ENCODE measurements at regions not wholly inside any gene's neighbourhood (a gene's known extent, or its start where the extent isn't known, plus 50 kb on each side); places are given as distances from the start of the nearest gene placed in this dataset.

GRCh38 chr14:71361874-71362273, 454.6 kb downstream of the PCNX1 start:
- Mint-ChIP-seq H3K4me1 (ENCODE audit: insufficient read depth, unreplicated experiment) (peaks cover 31% of the 10 kb centered on the region), H3K27ac (ENCODE audit: low read depth, unreplicated experiment) (no peak overlapping the region), H3K36me3 (ENCODE audit: insufficient read depth, unreplicated experiment) (no peaks in the 10 kb centered on the region), H3K27me3 (ENCODE audit: insufficient read depth, unreplicated experiment) (no peaks in the 10 kb centered on the region), H3K9me3 (ENCODE audit: unreplicated experiment) (no peaks in the 10 kb centered on the region), H3K4me3 (ENCODE audit: unreplicated experiment) (no peak overlapping the region)
- DNase-seq (ENCODE audit: unreplicated experiment), result no peak
- ChIA-PET CTCF (interaction anchor here (0.6 to 0.7 kb wide), 2 partner anchors 10 to 194 kb away, joined by 3 to 4 read pairs; no protein-coding TSS in a partner anchor), POLR2A (interaction anchor here (0.6 to 2.9 kb wide), 6 partner anchors 10 to 197 kb away, joined by 3 to 27 read pairs (median 4); no protein-coding TSS in a partner anchor)
- TF ChIP-seq CTCF (IDR thresholded peaks at IDR 0.05; ENCODE audit: unreplicated experiment), result no peak
- no TSS peak for BruUV-seq (replicated peaks)
- intact Hi-C loops (cut with micrococcal nuclease), result no loop called here

- no peak for TF ChIP-seq CTCF (IDR thresholded peaks at IDR 0.05; ENCODE audit: unreplicated experiment)
- ChIA-PET POLR2A (interaction anchor here (0.7 to 2.9 kb wide), 5 partner anchors 8 to 32 kb away, joined by 3 to 27 read pairs (median 5); no protein-coding TSS in a partner anchor), CTCF (interaction anchor here (0.6 to 0.7 kb wide), 2 partner anchors 10 to 194 kb away, joined by 3 to 4 read pairs; no protein-coding TSS in a partner anchor)
- no peak for DNase-seq (ENCODE audit: unreplicated experiment)
- BruUV-seq (replicated peaks), result no TSS peak
- H3K27me3 Mint-ChIP-seq (ENCODE audit: insufficient read depth, unreplicated experiment), result no peaks in the 10 kb centered on the region
- no peak overlapping the region for H3K4me3 Mint-ChIP-seq (ENCODE audit: unreplicated experiment)
- H3K4me1 Mint-ChIP-seq (ENCODE audit: insufficient read depth, unreplicated experiment), result peaks cover 31% of the 10 kb centered on the region
- intact Hi-C loops (cut with micrococcal nuclease), result no loop called here
- H3K9me3 Mint-ChIP-seq (ENCODE audit: unreplicated experiment), result no peaks in the 10 kb centered on the region
- no peak overlapping the region for H3K27ac Mint-ChIP-seq (ENCODE audit: low read depth, unreplicated experiment)
- no peaks in the 10 kb centered on the region for H3K36me3 Mint-ChIP-seq (ENCODE audit: insufficient read depth, unreplicated experiment)
These were observed 455.0 kb downstream of the PCNX1 start for GRCh38 chr14:71362282-71362681.

DNA sequence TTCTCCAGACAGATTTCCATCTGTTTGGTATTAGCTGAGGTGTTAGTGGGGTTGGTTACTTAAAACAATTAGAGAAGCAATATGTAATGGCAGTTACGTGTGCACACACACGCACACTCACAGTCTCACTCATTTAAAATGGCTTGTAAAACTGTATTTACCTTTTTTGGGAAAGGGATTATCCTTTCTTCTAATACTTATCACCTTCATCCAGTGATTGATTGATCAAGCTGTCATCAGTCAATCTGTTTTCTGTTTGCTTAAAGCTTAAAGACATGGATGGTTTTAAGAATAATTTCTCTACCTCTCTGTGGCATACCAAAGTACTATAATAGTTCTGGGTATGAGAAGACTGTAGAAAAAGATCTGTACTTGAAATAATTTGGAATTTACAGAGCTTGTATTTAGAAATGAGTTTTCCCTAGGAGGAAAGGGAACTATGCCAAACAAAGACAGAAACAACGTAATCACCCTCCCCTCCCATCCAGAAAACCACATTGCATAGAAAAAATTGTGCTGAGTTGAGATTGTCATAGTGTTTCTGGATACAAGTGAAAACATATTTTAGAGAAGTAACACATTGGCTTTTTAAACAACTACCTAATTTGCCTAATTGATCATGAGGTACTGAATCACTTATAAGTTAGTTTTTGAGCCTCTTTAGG, 455.8 kb downstream of the PCNX1 start:
- ChIA-PET POLR2A (interaction anchor here (0.7 to 2.9 kb wide), 9 partner anchors 8 to 50 kb away, joined by 3 to 27 read pairs (median 7); no protein-coding TSS in a partner anchor), CTCF (interaction anchor here (0.6 kb wide), 3 partner anchors 41 to 390 kb away, joined by 3 read pairs; no protein-coding TSS in a partner anchor)
- peak overlapping the region; percentile 23 for H3K4me3 Mint-ChIP-seq (ENCODE audit: unreplicated experiment)
- intact Hi-C loops (cut with micrococcal nuclease), result no loop called here
- H3K27ac Mint-ChIP-seq (ENCODE audit: low read depth, unreplicated experiment), result peak overlapping the region; percentile 80
- BruUV-seq (replicated peaks), result no TSS peak
- H3K9me3 Mint-ChIP-seq (ENCODE audit: unreplicated experiment), result no peaks in the 10 kb centered on the region
- H3K4me1 Mint-ChIP-seq (ENCODE audit: insufficient read depth, unreplicated experiment), result peaks cover 31% of the 10 kb centered on the region
- H3K36me3 Mint-ChIP-seq (ENCODE audit: insufficient read depth, unreplicated experiment), result no peaks in the 10 kb centered on the region
- H3K27me3 Mint-ChIP-seq (ENCODE audit: insufficient read depth, unreplicated experiment), result no peaks in the 10 kb centered on the region
- no peak for TF ChIP-seq CTCF (IDR thresholded peaks at IDR 0.05; ENCODE audit: unreplicated experiment)
- DNase-seq (ENCODE audit: unreplicated experiment), result peak; percentile 29

Measured in MCF 10A (cell line).